Activated CD8-positive, alpha-beta T cell treated with anti-CD3 and anti-CD28 coated beads for 36 hours (primary cell): ENCODE measurements at regions not wholly inside any gene's neighbourhood (a gene's known extent, or its start where the extent isn't known, plus 50 kb on each side); places are given as distances from the start of the nearest gene placed in this dataset.
"Not testable (repeated sequence)": the region's sequence is repeated elsewhere in the genome, so short reads cannot be mapped to it uniquely, and the experiment has no call there.

Experiments used
- ATAC-seq: fragments of 200-7000 bp; cut with Tn5 transposase; one replicate; pipeline ENCODE4 v1.10.0; 2021; ENCODE audit warnings: mild to moderate bottlenecking, moderate library complexity
- CTCF ChIA-PET: fragments of 350-600 bp; sonication (Branson Sonifier 250); formaldehyde crosslinking; loops from one replicate; lab custom pipeline; 2021; ENCODE audit warnings: antibody characterized with exemption; lab: Charles Lee
- POLR2A ChIA-PET: fragments of 350-600 bp; sonication (Branson Sonifier 250); formaldehyde crosslinking; loops from one replicate; lab custom pipeline; 2021; ENCODE audit warnings: antibody characterized with exemption; lab: Charles Lee
- DNase-seq: peaks from one replicate; pipeline ENCODE4 v3.0.0-alpha.2; 2020
- H3K27ac Mint-ChIP-seq: one replicate; pipeline ENCODE4 v1.8.0; 2021; ENCODE audit warnings: mild to moderate bottlenecking, mixed read lengths
- H3K27me3 Mint-ChIP-seq: one replicate; pipeline ENCODE4 v1.8.0; 2021; ENCODE audit warnings: mixed read lengths
- H3K36me3 Mint-ChIP-seq: one replicate; pipeline ENCODE4 v1.8.0; 2021; ENCODE audit warnings: low read depth, mixed read lengths
- H3K4me1 Mint-ChIP-seq: one replicate; pipeline ENCODE4 v1.8.0; 2021; ENCODE audit warnings: low read depth, mixed read lengths
- H3K4me3 Mint-ChIP-seq: one replicate; pipeline ENCODE4 v1.8.0; 2021; ENCODE audit warnings: mild to moderate bottlenecking, moderate library complexity, mixed read lengths
- H3K9me3 Mint-ChIP-seq: one replicate; pipeline ENCODE4 v1.8.0; 2021; ENCODE audit warnings: mixed read lengths
- intact Hi-C: fragments of 100-400 bp; cut with micrococcal nuclease; formaldehyde crosslinking; loops from one replicate; pipeline ENCODE4 v1.10.0; 2022

DNA sequence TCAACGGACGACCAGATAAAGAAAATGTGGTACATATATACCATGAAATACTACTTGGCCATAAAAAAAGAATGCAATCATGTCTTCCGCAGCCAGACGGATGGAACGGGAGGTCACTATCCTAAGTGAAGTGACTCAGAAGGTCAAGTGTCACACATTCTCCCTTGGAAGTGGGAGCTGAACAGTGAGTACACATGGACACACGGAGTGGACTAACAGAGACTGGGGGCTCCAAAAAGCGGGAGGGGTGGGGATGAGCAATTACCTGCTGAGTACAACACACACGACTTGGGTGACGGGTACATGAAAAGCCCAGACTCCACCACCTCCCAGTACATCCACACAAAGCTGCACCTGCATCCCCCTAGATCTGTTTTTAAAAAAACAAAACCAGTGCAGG is 62.5 kb upstream of the TNK2 start:
- H3K4me3 Mint-ChIP-seq, DNase-seq, CTCF ChIA-PET, H3K27ac Mint-ChIP-seq, H3K9me3 Mint-ChIP-seq, POLR2A ChIA-PET, ATAC-seq, H3K4me1 Mint-ChIP-seq, H3K27me3 Mint-ChIP-seq: not testable (repeated sequence)
- intact Hi-C loops = loop anchor here (10.0 kb wide), 1 partner anchor 296 kb away; no protein-coding TSS in a partner anchor
- H3K36me3 Mint-ChIP-seq = peaks cover 36% of the 10 kb centered on the region

DNA sequence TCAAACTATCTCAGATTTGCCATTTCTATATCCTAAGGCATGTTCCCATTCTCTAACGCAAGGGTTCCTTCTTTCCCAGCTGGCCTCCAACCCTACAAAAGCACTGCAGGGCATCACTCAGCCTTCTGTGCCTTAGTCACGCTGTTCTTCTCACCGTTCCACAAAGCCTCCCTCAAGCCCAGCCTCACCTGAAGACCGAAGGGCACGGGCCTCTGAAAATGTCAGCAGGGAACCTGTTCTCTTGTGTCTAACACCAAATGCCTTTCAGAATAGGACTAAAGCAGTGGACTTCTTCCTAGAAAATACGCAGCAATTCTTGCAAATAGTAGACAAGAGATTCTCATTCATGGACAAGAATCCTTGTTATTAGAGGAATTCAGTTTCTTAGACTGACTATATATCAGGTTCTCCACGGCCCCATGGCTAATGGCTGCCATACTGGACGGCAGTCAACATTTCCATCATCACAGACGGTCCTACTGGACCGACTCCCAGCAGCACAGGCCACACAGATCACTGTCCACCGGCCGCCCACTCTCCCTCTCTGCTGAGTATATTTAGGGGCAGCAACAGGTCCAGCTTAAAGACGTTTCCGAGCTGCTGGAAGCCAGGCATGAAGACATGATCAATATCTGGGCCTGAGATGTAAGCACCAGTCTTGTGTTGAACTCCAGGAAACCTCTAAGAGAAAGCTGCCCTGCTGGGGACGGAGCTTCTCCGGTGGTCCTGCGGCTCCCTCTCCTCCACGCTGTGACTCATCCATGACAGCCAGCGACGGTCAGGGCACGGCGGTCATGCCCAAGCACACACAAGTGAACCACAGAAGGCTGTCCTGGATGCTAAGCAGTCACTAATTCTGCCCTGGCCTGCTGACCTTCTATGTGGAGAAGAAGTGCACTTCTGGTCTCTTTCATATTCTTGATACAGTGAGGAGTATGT is 61.8 kb upstream of the TNK2 start:
- CTCF ChIA-PET, H3K4me3 Mint-ChIP-seq, ATAC-seq, DNase-seq, H3K4me1 Mint-ChIP-seq, H3K27ac Mint-ChIP-seq, H3K9me3 Mint-ChIP-seq, H3K27me3 Mint-ChIP-seq, POLR2A ChIA-PET: not testable (repeated sequence)
- H3K36me3 Mint-ChIP-seq = peaks cover 39% of the 10 kb centered on the region
- intact Hi-C loops = loop anchor here (10.0 kb wide), 1 partner anchor 295 kb away; no protein-coding TSS in a partner anchor

DNA sequence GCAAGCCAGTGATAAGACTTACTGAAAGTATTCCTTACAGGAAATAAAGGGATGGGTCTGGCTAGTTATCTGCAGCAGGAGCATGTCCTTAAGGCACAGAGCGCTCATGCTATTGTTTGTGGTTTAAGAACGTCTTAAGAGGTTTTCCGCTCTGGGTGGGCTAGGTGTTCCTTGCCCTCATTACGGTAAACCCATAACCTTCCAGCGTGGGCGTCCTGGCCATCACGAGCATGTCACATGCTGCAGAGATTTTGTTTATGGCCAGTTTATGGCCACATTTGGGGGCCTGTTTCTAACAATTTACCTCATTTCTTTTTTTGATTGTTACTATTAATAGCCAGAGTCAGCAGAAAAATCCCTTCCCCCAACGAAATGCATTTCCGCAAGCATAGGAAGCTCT is 61.0 kb upstream of the TNK2 start:
- H3K9me3 Mint-ChIP-seq, CTCF ChIA-PET, H3K27me3 Mint-ChIP-seq, POLR2A ChIA-PET, H3K27ac Mint-ChIP-seq, intact Hi-C loops, H3K4me3 Mint-ChIP-seq, H3K4me1 Mint-ChIP-seq, ATAC-seq, DNase-seq: not testable (repeated sequence)
- H3K36me3 Mint-ChIP-seq = peaks cover 37% of the 10 kb centered on the region

DNA sequence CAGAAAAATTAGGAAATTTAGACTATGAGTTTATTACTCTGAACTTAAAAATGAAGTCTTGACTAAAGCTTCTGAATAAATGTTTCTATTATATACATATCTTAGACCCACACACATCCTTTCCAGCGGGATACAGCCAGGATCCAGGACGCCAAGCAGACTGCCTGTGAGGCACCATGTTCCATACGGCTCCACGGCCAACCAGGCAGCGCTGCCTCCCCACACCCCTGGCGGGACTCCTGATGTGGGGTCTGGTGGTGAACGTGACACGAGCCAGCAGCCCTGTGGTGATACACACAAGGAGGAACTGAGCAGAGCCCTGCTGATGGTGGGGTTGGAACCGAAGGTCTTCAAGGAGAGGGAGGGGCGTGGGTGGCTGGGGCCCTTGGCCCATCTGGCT is 59.8 kb upstream of the TNK2 start:
- intact Hi-C loops, H3K27ac Mint-ChIP-seq, POLR2A ChIA-PET, H3K4me1 Mint-ChIP-seq, DNase-seq, H3K9me3 Mint-ChIP-seq, H3K4me3 Mint-ChIP-seq, H3K27me3 Mint-ChIP-seq, CTCF ChIA-PET, ATAC-seq: not testable (repeated sequence)
- H3K36me3 Mint-ChIP-seq = peaks cover 34% of the 10 kb centered on the region

DNA sequence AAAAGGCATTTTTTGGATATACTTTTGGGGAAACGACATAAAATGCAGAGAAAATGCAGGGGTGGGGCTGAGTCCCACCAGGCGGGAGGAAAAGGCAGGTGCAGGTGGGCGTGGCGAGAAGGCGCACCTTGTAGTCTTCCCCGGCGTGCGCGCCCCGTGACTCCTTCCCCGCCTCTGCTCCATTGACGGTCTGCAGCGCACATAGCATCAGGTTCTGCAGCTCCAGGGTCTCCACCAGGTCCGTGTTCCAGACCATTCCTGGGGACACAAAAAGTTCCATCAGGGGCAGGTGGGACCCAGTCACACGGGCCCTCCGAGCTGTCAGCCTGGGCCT is 59.0 kb upstream of the TNK2 start:
- H3K27me3 Mint-ChIP-seq, CTCF ChIA-PET, H3K9me3 Mint-ChIP-seq, POLR2A ChIA-PET, DNase-seq, H3K4me3 Mint-ChIP-seq, H3K27ac Mint-ChIP-seq, H3K4me1 Mint-ChIP-seq, ATAC-seq, intact Hi-C loops: not testable (repeated sequence)
- H3K36me3 Mint-ChIP-seq = peaks cover 39% of the 10 kb centered on the region

DNA sequence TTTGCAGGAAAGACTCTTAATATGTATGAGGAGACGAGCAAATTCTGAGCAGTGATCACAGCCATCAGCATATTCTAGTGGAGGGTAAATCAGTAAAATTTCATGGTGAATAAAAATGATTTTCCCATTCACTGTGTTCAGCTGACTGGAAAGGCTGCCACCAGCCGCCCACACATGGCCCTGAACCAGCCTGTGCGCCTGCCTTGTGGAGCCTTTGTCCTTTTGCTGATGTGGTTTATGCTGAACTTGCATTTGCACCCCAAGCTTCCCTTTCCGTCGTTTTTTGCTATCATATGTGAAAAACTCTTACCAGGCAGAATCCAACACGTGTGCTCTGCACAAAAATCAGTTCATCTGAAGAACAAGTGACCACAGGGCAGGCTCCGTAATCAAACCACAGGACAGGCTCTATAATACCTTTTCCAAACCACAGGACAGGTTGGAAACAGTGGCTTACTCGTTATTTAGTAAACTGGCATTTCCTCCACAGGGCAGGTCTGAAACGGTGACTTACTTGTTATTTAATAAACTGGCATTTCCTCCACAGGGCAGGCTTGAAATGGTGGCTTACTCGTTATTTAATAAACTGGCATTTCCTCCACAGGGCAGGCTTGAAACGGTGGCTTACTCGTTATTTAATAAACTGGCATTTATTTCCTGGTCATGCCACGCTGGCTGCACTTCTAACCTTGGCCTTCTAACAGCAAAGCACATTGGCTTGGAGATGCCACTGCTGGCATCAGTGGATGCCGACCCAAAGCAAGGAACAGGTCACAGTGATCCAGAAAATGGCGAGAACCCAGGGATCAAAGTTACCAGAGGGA is 58.4 kb upstream of the TNK2 start:
- DNase-seq, H3K27ac Mint-ChIP-seq, CTCF ChIA-PET, H3K4me3 Mint-ChIP-seq, H3K4me1 Mint-ChIP-seq, intact Hi-C loops, H3K9me3 Mint-ChIP-seq, POLR2A ChIA-PET, ATAC-seq, H3K27me3 Mint-ChIP-seq: not testable (repeated sequence)
- peaks cover 45% of the 10 kb centered on the region for H3K36me3 Mint-ChIP-seq

DNA sequence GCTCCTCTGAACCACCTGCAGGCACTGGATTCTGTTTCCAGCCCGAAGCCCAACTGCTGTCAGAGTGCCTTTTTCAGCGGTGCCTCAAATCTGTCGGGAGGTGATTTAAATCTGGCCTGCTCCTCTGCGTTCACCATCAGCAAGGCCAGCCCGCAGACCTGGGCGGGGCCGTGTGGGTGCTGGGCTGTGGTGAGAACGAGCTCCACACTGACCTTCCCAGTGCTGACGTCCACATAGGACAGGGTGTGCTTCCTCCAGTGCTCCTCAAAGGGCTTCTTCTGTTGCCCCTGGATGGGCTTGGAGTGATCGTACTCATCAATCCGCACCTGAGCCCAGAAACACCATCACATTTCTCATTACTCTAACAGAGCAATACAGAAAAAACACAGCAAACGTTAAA is 56.9 kb upstream of the TNK2 start:
- H3K9me3 Mint-ChIP-seq, ATAC-seq, H3K4me3 Mint-ChIP-seq, DNase-seq, intact Hi-C loops, H3K4me1 Mint-ChIP-seq, H3K27me3 Mint-ChIP-seq, POLR2A ChIA-PET, CTCF ChIA-PET: not testable (repeated sequence)
- H3K36me3 Mint-ChIP-seq = peaks cover 41% of the 10 kb centered on the region
- peak overlapping the region; percentile 2 for H3K27ac Mint-ChIP-seq

DNA sequence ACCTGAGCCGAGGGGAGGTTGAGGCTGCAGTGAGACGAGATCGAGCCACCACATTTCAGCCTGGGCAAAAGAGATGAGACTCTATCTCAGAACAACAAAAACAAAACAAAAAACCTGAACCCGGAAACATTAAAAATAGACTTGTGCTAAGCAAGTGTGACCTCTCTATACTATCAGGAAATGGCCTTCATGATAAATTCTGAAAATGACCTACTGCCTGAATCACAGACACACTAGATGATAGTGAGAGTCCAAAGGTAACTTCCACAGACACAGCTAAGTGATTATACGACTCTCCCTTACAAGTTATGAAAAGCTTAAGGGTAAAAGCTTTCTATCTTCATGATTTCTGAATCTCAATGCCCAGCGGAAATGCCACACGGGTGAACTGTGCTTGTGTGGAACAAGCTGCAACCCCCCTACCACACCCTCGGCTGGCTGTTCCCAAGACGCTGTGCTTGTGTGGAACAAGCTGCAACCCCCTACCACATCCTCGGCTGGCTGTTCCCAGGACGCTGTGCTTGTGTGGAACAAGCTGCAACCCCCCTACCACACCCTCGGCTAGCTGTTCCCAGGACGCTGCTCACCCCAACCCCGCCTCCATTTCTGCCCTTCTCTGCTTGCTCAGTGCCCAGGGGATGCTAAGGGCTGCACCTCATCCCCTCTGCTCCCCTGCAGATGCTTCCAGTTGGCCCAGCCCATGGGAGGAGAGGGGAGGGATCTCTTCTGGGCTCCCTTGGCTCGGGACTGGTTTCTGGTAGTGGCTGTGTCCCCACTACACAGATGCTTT is 56.2 kb upstream of the TNK2 start:
- H3K27ac Mint-ChIP-seq, H3K4me3 Mint-ChIP-seq, H3K27me3 Mint-ChIP-seq, ATAC-seq, DNase-seq, H3K4me1 Mint-ChIP-seq, CTCF ChIA-PET, intact Hi-C loops, POLR2A ChIA-PET, H3K9me3 Mint-ChIP-seq: not testable (repeated sequence)
- H3K36me3 Mint-ChIP-seq = peaks cover 36% of the 10 kb centered on the region

DNA sequence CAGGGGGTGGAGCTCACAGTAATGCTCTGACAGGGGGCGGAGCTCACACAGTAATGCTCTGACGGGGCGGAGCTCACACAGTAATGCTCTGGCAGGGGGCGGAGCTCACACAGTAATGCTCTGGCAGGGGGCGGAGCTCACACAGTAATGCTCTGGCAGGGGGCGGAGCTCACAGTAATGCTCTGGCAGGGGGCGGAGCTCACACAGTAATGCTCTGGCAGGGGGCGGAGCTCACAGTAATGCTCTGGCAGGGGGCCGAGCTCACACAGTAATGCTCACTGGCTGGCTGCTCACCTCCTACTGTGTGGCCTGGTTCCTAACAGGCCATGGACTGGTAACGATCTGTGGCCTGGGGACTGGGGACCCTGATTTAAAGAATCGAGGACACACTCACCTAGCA is 53.9 kb upstream of the TNK2 start:
- H3K27me3 Mint-ChIP-seq, H3K27ac Mint-ChIP-seq, H3K9me3 Mint-ChIP-seq, H3K4me3 Mint-ChIP-seq, POLR2A ChIA-PET, ATAC-seq, intact Hi-C loops, CTCF ChIA-PET, H3K4me1 Mint-ChIP-seq: not testable (repeated sequence)
- peaks cover 41% of the 10 kb centered on the region for H3K36me3 Mint-ChIP-seq
- DNase-seq = peak; percentile 41

DNA sequence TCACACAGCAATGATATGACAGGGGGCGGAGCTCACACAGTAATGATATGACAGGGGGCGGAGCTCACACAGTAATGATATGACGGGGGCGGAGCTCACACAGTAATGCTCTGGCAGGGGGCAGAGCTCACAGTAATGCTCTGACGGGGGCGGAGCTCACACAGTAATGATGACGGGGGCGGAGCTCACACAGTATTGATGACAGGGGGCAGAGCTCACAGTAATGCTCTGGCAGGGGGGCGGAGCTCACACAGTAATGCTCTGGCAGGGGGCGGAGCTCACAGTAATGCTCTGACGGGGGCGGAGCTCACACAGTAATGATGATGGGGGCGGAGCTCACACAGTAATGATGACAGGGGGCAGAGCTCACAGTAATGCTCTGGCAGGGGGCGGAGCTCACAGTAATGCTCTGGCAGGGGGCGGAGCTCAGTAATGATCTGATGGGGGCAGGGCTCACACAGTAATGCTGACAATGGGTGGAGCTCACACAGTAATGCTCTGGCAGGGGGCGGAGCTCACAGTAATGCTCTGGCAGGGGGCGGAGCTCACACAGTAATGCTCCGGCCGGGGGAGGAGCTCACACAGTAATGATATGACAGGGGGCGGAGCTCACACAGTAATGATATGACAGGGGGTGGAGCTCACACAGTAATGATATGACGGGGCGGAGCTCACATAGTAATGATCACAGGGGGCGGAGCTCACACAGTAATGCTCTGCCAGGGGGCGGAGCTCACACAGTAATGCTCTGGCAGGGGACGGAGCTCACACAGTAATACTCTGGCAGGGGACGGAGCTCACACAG is 52.8 kb upstream of the TNK2 start:
- not testable (repeated sequence) for H3K27ac Mint-ChIP-seq

More for the DNA sequence above, 52.8 kb upstream of the TNK2 start:
- Mint-ChIP-seq H3K36me3 (peaks cover 41% of the 10 kb centered on the region), H3K4me1 (peaks cover 14% of the 10 kb centered on the region)
- ATAC-seq (peak; percentile 63), DNase-seq (peak; percentile 68)
- intact Hi-C loops, POLR2A ChIA-PET, H3K4me3 Mint-ChIP-seq, H3K27me3 Mint-ChIP-seq, H3K9me3 Mint-ChIP-seq: not testable (repeated sequence)
- CTCF ChIA-PET = interaction anchor here (1.2 kb wide), 1 partner anchor 67 kb away, joined by 3 read pairs; no protein-coding TSS in a partner anchor
